ENCODE measurements at regions not wholly inside any gene's neighbourhood (a gene's known extent, or its start where the extent isn't known, plus 50 kb on each side); places are given as distances from the start of the nearest gene placed in this dataset.

GRCh38 chr6:145031962-145032361 is 703.4 kb downstream of the EPM2A start:
- TF ChIP-seq CTCF (IDR thresholded peaks at IDR 0.05) (no peak), EP300 (IDR thresholded peaks at IDR 0.05) (no peak), POLR2AphosphoS5 (IDR thresholded peaks at IDR 0.05) (no peak), POLR2A (IDR thresholded peaks at IDR 0.05) (no peak)

All from upper lobe of left lung (tissue), 4 donors.